ENCODE measurements at regions not wholly inside any gene's neighbourhood (a gene's known extent, or its start where the extent isn't known, plus 50 kb on each side); places are given as distances from the start of the nearest gene placed in this dataset.
"Not testable (repeated sequence)": the region's sequence is repeated elsewhere in the genome, so short reads cannot be mapped to it uniquely, and the experiment has no call there.

- no peak for DNase-seq
Observed at GRCh38 chr4:112951362-112952312, 97.8 kb upstream of the ANK2 start.

GRCh38 chr4:112952313-112952700 lies 97.1 kb upstream of the ANK2 start:
- no peak for DNase-seq

- DNase-seq, result no peak
Observed at GRCh38 chr4:112953262-112953661, 96.2 kb upstream of the ANK2 start.

GRCh38 chr4:112954286-112954685 lies 95.2 kb upstream of the ANK2 start:
- no peak for DNase-seq

- DNase-seq, result no peak
Observed at GRCh38 chr4:112956484-112956896, 93.0 kb upstream of the ANK2 start.

GRCh38 chr4:112957764-112958163 lies 91.7 kb upstream of the ANK2 start:
- not testable (repeated sequence) for DNase-seq

GRCh38 chr4:112966701-112967488 lies 82.6 kb upstream of the ANK2 start:
- no peak for DNase-seq

GRCh38 chr4:112968451-112969159 lies 80.8 kb upstream of the ANK2 start:
- DNase-seq, result no peak

GRCh38 chr4:112970903-112971302 lies 78.5 kb upstream of the ANK2 start:
- DNase-seq, result no peak

- DNase-seq, result no peak
Observed at GRCh38 chr4:112973750-112974251, 75.7 kb upstream of the ANK2 start.

GRCh38 chr4:112975567-112976355 lies 73.7 kb upstream of the ANK2 start:
- no peak for DNase-seq

GRCh38 chr4:112978691-112979472 lies 70.6 kb upstream of the ANK2 start:
- DNase-seq, result no peak

- no peak for DNase-seq
Observed at GRCh38 chr4:112979881-112980421, 69.5 kb upstream of the ANK2 start.

- no peak for DNase-seq
Observed at GRCh38 chr4:112982680-112983079, 66.8 kb upstream of the ANK2 start.

GRCh38 chr4:112994732-112995464 lies 54.6 kb upstream of the ANK2 start:
- DNase-seq, result no peak
